ENCODE measurements at regions not wholly inside any gene's neighbourhood (a gene's known extent, or its start where the extent isn't known, plus 50 kb on each side); places are given as distances from the start of the nearest gene placed in this dataset.

- DNase-seq (no peak), ATAC-seq (no peak)
- no peaks in the 10 kb centered on the region for H3K4me1 ChIP-seq
- no peak overlapping the region for H3K27ac ChIP-seq
- no peak overlapping the region for H3K4me3 ChIP-seq
- WGBS, 2 donors = 83 to 87% methylated on average over 9 of the region's 9 CpGs
- intact Hi-C loops (cut with DNase I) = no loop called here
- no peaks in the 10 kb centered on the region for H3K36me3 ChIP-seq (replicated peaks in 1 of 2; ENCODE audit: insufficient read depth in 1 of 2, low read depth in 2 of 2)
- H3K9me3 ChIP-seq = no peaks in the 10 kb centered on the region
- H3K27me3 ChIP-seq = no peaks in the 10 kb centered on the region
- TF ChIP-seq CTCF (IDR thresholded peaks at IDR 0.05) = no peak
- no peak for TF ChIP-seq POLR2A (IDR thresholded peaks at IDR 0.05)
Observed at GRCh38 chr11:45511566-45511965, 153.9 kb downstream of the CHST1 start.

- Histone ChIP-seq H3K4me3 (no peak overlapping the region), H3K9me3 (no peaks in the 10 kb centered on the region), H3K27ac (no peak overlapping the region), H3K4me1 (no peaks in the 10 kb centered on the region), H3K36me3 (replicated peaks in 1 of 2; ENCODE audit: insufficient read depth in 1 of 2, low read depth in 2 of 2) (no peaks in the 10 kb centered on the region), H3K27me3 (no peaks in the 10 kb centered on the region)
- ATAC-seq (no peak), DNase-seq (no peak)
- TF ChIP-seq CTCF (IDR thresholded peaks at IDR 0.05) (no peak), POLR2A (IDR thresholded peaks at IDR 0.05) (no peak)
- 91 to 93% methylated on average over 4 of the region's 4 CpGs for WGBS, 2 donors
- intact Hi-C loops (cut with DNase I) = no loop called here
Observed at GRCh38 chr11:45507916-45508315, 157.5 kb downstream of the CHST1 start.

GRCh38 chr11:45503311-45503710, 162.1 kb downstream of the CHST1 start:
- 64 to 80% methylated on average over 4 of the region's 4 CpGs for WGBS, 2 donors

GRCh38 chr11:45502226-45502545, 163.2 kb downstream of the CHST1 start:
- intact Hi-C loops (cut with DNase I) = no loop called here
- Histone ChIP-seq H3K4me1 (no peaks in the 10 kb centered on the region), H3K4me3 (no peak overlapping the region), H3K27me3 (no peaks in the 10 kb centered on the region), H3K36me3 (replicated peaks in 1 of 2; ENCODE audit: insufficient read depth in 1 of 2, low read depth in 2 of 2) (no peaks in the 10 kb centered on the region), H3K9me3 (no peaks in the 10 kb centered on the region), H3K27ac (no peak overlapping the region)
- no peak for DNase-seq
- WGBS, 2 donors = 78 to 84% methylated on average over 5 of the region's 5 CpGs
- ATAC-seq = no peak
- no peak for TF ChIP-seq CTCF (IDR thresholded peaks at IDR 0.05)
- TF ChIP-seq POLR2A (IDR thresholded peaks at IDR 0.05) = no peak

More at GRCh38 chr11:45503311-45503710, 162.1 kb downstream of the CHST1 start:
- no peaks in the 10 kb centered on the region for H3K9me3 ChIP-seq
- no peak for DNase-seq
- no peak for ATAC-seq
- H3K36me3 ChIP-seq (replicated peaks in 1 of 2; ENCODE audit: insufficient read depth in 1 of 2, low read depth in 2 of 2) = no peaks in the 10 kb centered on the region
- H3K27me3 ChIP-seq = no peaks in the 10 kb centered on the region
- no peaks in the 10 kb centered on the region for H3K4me1 ChIP-seq
- no peak overlapping the region for H3K4me3 ChIP-seq
- no peak overlapping the region for H3K27ac ChIP-seq
- intact Hi-C loops (cut with DNase I) = no loop called here
- TF ChIP-seq POLR2A (IDR thresholded peaks at IDR 0.05) (no peak), CTCF (IDR thresholded peaks at IDR 0.05) (no peak)

- DNase-seq = no peak
- no peaks in the 10 kb centered on the region for H3K36me3 ChIP-seq (replicated peaks in 1 of 2; ENCODE audit: insufficient read depth in 1 of 2, low read depth in 2 of 2)
- no peaks in the 10 kb centered on the region for H3K27me3 ChIP-seq
- WGBS, 2 donors = 64% methylated on average over 7 to 9 of the region's 9 CpGs
- ATAC-seq = no peak
- H3K27ac ChIP-seq = no peak overlapping the region
- no peaks in the 10 kb centered on the region for H3K9me3 ChIP-seq
- no peak for TF ChIP-seq POLR2A (IDR thresholded peaks at IDR 0.05)
- no peak for TF ChIP-seq CTCF (IDR thresholded peaks at IDR 0.05)
- H3K4me1 ChIP-seq = no peaks in the 10 kb centered on the region
- H3K4me3 ChIP-seq = no peak overlapping the region
- intact Hi-C loops (cut with DNase I) = no loop called here
Observed at GRCh38 chr11:45501392-45502225, 163.8 kb downstream of the CHST1 start.

Measured in body of pancreas (tissue), 4 donors.